GOT3 (cell line): ENCODE measurements at regions not wholly inside any gene's neighbourhood (a gene's known extent, or its start where the extent isn't known, plus 50 kb on each side); places are given as distances from the start of the nearest gene placed in this dataset.

Experiments
- DNase-seq: peaks from one replicate; lab custom pipeline; 2025; ENCODE audit warnings: mixed read lengths; lab: John Stamatoyannopoulos, UW

DNA sequence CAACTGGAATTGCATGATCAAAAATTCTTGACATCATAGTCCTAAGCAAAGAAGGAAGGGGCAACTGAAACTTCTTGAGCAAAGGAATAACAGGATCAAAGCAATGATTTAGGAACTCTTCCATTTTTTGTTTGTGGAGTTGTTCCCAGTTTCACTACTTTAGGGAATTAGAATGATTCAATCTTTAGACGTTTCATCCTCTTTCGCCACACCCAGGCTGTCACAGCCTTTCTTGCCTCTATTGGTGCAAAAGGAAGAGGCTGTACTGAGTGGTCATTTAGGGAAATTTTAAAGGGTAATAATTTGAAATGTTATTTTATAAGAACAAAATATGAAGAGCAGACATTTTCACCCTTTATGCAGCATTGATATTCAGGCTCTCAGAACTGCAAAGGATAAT is 1026.0 kb upstream of the ARRDC3 start:
- DNase-seq, result no peak

DNA sequence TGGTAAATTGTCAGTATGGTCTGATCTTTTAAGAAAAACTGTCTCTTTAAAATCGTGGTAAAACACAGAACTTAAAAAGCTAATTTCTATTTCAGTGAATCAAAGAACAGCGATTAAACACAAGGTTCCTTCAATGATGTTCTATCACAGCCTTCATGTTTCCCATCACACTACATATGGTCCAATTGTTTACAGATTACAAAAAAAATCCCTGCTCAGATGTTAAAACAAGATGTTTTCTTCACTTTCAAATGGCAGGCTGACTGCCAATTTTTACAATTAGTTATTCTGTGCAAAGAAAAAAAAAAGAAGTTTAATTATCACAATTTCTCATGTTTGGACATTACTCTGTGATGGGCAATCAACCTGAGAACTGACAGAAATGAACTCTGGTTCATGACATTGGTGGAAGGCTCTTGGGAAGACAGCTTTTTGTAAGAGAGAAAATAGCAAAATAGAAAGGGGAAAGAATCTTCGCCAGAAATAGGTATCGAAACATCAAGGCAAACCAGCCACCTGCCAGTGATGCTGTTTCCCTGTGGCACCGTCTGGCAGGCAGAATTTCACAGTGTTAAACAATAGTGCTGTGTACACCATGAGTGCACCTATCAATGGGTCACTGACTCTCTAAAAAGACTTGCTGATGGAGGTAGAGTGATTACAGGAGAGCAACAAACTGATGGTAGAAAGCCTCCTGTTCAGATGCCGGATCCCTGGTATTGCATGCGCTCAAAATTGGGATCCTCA is 1020.0 kb upstream of the ARRDC3 start:
- no peak for DNase-seq

DNA sequence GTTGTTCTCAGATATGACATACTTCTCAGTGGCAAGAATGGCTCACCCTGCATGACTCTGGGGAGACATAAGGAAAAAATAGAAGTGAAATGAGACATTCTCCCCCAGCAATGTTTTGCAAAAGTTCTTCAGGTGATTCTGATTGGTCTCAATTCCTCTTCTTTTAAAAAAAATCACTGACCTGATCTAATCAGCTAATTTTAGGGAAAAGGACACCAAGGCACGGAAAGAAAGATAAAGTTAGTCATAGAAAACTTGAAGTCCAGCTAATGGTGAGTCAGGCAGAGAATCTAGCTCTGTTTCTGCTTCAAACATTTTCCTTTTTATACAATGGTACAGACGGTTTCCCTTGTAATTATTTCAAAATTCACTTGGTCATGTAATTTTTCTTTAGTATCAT is 1018.9 kb upstream of the ARRDC3 start:
- DNase-seq, result no peak

DNA sequence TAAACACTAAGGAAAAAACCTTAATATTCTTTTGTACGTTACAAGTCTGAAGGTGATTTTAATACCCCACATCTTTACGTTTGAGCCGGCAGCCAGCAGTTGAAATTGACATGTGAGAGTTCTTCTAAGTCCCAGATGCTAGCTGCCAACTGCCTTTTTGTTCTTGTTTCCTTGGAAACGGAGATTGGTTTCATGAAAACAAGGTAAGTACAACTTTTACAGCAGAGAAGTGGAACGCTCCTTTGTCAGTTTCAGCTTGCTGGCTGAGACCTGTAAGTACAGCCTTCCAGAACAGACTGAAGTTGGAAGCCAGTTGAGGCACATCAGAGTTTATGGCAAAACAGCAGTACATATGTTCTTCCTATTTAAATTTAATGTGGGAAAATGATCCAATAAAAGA is 1018.4 kb upstream of the ARRDC3 start:
- no peak for DNase-seq

DNA sequence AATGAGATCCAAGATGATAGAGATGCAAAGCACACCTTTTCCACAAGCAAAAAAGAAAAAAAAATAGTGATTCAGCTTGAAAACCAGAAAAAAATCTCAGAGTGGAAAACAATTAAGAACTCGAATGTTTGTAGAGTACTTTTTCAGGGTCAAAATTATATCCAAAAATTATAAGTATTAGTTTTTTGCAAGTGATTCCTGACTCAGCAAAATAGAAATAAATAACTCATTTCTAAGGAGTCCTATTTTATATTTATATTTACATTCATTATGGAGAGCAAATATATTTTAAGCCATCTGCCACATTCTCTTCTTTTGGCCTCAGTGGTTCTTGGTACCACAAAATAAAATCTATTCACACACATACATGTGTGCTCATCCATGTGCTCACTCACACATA is 1011.8 kb upstream of the ARRDC3 start:
- DNase-seq, result no peak

DNA sequence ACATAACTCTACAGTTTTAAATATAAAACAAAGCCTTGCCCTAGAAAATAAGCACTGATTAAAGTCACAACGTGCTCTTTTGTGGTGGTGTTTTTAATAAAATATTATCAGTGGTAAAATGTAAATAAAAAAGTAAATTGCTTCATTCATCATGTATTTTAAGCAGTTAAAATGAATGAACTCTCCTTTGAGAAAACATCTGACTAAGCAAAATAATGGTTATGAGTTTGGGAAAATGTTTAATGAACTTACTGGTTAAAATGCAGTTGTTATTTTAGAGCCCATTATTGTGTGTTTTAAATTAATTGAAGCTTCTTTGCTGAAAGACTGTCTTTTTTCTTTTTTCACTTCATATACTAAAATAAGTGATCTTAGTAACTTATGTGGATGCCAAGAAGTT is 1007.5 kb upstream of the ARRDC3 start:
- DNase-seq, result no peak

DNA sequence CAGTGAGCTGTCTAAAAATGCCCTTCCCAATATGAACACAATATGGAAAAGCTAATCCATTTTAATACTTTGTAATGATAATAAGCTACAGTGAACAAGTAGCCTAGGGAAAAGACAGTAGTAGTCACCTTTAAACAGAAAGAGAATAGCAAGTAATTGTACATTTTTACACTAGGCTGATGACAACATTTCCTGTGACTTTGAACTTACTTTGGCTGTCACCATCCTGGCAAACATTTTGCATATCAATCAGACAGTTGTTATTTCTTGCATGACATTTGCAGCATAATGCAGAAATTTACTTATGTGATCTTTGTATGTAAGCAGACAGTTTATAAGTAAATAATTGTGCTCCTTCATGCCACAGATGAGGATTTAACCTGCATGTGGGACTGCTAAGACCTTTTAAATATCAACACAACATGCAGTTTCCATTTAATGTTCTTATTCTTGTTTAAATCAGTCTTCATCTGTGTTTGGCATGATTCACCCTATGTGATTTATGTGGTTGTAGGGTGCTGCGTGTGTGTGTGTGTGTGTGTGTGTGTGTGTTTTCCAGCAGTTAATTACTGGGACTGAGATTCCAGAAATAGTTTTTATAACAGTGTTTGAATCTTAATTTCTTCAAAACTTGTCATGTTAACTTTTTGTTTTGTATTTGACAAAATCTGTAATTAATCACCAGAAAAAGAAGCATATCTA is 997.1 kb upstream of the ARRDC3 start:
- DNase-seq, result no peak

DNA sequence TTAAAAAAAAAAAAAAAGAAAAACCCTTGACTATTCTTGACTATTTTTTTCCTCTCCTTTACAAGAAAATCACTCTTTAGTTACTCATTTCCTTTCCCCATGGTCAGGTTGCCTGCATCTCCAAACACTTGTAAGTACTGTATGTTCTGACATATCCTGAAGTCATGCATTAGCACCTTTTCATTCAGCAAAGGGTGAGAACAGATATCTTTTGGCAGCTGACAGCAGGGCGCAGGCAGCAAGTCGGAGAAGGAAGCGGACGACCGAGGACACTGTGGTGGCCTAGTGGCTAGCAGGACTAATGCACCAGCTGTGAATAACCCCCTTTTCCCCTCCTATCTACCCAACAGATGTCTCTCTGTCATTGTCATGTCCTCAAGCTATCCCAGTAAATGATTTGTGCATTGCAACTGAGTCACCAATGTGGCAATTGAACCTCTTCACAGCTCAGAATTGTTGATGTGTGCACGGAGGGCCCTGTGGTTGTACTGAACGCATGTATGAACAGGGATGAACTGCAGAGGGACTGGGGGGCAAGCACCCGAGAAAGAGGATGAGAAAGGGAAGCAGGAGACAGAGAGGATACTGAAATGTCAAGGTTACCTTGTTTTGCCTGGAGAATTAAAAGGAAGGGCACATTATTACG is 996.0 kb upstream of the ARRDC3 start:
- DNase-seq, result no peak

DNA sequence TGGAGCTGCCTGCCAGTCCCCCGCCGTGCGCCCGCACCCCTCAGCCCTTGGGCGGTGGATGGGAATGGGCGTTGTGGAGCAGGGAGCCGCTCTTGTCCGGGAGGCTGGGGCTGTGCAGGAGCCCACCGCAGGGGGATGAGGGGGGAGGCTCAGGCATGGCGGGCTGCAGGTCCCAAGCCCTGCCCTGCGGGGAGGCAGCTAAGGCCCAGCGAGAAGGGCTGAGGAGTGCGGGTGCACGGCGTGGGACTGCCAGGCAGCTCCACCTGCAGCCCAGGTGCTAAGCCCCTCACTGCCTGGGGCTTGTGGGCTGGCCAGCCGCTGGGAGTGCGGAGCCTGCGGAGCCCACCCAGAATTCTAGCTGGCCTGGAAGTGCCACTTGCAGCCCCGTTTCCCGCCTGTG is 991.7 kb upstream of the ARRDC3 start:
- DNase-seq, result no peak

DNA sequence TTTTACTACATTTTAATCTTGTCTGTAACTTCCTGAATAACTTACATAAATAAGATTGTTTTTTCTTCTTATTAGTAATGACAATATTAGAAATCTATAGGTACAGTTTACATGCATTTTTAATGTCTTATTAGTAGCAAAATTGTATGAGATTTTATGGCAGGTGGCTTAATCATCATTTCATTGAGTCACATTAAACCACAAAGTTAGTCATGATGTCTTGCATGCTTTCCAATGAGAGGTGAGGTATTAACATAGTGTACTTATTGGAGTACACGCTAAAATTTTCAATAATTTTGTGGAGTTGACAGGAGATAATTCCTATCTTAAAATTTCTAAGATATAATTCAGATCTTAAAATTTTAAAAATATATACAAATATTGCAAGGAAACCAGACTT is 989.6 kb upstream of the ARRDC3 start:
- no peak for DNase-seq

DNA sequence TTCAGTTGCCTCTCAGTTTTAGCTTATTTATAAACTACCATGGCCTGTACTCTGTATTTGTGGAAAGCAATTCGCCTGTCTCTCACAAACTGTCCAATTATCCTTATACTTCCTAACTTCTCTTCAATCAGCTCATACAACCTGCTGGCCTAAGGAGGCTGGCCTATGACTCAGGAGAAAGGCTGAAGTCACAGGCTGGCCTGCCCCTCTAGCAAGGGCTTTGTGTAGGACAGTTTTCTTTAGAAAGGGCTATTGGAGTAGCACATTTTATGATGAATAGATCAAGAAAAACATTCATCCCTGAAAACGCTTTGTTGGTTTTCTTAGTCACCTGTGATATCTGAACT is 988.7 kb upstream of the ARRDC3 start:
- no peak for DNase-seq

DNA sequence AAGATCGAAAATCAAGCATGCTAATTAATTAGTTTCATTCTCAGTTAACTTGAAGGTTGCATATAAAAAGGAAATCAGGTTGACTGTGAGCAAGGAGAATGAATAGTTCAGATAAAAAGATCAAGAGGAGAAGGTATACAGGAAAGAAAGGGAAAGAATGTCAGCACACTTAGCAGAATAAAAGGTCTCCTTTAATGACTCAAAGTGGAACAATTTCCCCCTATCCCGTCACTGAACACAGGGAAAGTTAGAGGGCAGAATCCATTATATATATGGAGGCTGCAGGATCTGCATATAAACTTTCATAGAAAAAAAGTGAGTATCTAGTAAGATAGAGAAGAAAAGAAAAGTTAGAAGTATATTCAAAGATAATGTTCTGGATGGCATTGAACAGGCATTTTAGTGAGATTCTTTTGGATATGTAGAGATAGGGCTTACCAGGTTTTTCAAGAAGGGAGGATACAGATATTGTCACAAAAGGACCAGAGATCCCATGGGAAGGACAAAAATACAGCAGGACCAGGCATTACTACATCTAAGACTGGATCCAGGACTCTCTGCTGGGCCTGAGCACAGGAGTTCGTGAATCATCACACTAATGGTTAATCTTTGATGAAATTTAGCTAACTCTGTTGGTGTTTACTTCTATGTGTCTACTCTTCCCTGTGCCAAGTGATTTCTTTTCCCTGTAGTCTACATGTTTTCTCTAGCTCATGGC is 988.2 kb upstream of the ARRDC3 start:
- no peak for DNase-seq

DNA sequence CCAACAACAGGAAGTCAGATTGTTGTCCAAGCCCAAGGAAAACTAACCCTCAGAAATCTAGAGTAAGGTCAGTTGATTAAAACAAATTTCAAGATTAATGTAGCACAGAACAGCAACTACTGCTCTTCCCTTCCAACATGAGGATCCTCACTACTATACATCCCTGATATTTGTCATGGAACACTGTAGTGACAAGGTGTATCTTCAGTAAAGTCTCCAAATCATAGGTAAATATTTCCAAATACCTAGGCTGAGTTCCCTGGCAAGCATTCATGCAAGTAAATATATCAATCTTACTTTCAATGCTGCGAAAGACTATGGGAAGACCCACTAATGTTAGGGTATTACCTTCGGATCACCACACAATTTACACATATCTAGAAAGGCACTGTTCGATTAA is 986.9 kb upstream of the ARRDC3 start:
- DNase-seq, result no peak

DNA sequence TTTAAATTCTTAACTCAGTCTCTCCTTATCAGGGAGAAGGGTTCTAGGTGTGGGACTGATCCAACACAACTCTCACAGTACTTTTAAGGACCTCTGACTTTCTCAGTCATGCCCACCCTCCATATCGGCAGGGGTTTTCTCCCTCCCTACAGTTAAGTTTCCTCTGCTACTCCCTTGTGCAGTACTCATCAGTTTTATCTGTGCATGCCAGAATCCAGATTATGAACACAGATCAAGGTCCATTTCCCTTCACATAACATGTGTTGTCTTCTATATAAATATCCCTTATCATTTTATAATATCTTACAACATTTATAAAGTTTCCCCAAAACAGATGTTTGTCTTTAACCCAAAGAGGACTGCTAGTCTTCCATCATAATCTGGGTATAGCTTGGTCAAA is 986.5 kb upstream of the ARRDC3 start:
- no peak for DNase-seq

DNA sequence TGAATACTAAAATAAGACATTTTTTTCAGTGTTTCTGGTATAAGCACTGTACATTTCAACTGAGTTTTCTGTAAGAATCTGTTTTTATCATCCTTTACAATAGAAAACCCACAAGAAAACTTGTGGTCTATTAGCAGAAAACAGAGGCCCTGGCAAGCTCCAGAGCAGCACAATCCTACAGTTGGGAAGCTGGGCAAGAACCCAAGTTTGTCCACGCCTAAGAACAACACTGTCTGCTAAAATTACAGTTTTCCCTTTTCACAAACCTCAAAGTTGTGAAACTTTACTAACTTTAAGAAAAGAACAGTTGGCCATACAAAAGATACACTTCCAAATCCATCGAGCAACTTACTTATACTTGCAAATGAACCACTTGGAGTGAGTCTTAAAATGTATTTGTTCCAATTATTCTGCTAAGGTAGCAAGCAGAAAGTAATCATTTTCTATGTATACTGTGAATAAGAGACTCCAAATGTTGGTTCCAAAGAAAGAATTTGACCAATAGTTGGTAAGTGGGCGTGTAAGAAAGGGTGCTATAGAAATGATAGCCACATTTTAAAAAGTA is 982.0 kb upstream of the ARRDC3 start:
- DNase-seq, result no peak

DNA sequence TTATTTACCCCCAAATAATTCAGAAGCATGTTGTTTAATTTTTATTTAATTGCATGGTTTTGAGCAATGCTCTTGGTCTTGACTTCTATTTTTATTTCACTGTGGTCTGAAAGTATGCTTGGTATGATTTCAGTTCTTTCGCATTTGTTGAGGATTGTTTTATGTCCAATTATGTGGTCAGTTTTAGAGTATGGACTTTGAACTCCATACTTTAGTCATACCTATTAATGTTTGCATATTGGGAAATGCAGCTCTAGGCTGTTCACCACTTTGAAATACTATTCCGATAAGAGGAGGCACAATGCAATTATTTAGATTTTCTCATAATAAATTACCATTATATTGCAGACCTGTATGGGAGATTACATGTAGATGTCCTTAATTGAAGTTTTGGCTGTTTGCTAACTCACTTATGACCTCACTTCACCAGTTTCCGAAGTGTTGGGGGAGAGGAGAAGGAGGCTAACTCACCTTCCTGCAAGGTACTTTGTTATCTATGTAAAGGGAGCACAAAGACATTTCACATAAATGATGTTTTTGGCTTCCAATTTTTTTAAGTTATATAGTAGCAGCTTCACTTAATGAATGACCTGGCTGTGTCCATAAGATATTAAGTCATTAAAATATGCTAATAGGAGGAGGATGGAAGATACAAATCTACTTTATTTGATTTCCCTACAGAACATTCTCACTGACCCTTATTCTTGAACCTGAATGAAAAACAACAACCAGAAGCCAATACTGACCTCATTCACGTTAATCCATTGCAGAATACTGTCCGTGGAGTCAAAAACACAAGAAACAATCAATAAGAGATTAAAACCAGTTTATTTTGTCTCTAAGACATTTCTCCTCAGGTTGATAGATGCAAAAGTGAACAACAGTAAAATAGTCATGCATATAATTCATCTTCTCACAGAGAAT is 970.3 kb upstream of the ARRDC3 start:
- no peak for DNase-seq

DNA sequence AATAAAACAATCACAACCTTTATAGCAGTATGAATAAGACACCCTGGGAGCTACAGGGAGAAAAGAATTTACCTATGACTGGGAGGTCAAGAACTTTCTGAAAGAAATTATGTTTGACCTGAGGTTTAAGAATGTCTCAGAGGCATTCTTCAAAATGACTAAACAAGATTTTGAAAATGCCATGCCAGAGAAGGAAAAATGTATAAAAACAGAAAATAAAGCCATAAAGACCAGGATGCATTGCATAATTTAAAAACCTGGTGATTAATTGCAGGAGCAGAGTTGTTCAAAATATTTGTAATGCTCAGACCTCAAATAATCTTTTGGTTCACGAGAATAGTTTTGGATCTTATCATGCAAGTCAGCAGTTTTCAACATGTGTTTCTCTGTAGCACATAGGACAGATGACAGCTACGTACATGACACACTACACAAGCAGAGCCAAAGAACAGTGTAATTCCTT is 954.7 kb upstream of the ARRDC3 start:
- DNase-seq, result no peak

DNA sequence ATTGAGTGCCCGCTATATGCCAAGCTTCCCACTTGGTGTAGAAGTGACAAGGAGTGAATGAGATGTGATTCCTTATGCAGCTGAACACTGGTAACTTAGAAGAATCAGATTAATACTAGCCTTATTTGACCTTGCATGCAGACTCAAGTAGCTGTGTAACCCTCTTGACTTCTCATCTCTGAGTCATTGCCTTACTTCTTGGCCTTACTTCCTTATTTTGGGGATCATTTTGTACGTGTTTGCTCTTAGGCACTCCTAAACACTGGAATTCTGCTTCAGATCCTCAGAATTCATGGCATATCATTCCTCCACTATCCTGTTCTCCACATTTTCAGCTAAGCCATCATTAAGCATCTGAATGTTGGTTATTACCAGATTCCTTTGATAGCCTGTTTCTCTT is 948.9 kb upstream of the ARRDC3 start:
- no peak for DNase-seq

DNA sequence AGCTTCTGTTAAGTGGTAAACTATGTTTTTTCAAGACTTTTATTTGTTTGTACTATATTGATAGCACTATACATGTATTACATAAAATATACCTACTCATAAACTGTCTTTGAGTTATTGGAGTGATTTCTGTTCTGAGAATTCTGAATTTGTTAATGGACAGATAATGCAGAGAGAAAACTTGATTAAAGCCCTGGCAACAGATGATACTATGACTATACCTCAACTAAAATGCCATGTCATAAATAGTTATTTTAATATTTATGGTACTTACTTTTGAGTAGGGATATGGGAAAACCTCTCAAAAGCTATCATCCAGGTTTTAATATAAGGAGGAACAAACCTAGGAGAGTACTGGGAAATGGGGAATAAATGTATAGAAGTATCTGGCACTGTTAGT is 947.2 kb upstream of the ARRDC3 start:
- no peak for DNase-seq

DNA sequence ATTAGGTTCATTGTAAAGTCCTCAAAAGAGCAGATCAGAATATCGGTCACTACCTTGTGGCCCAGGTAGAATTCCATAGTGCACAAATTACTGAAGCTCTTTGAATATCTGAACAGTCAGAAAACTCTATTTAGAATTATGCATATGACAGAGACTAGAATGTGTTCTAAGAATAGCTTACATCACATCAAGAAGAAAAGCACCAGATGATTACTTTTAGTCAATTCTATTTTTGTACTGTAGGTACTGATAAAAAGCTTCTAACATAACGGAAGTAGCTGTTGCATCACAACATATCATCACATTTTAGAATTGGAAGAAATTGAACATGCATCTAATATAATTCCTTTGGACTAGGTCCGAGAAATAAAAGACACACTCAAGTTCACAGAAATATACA is 946.6 kb upstream of the ARRDC3 start:
- no peak for DNase-seq

DNA sequence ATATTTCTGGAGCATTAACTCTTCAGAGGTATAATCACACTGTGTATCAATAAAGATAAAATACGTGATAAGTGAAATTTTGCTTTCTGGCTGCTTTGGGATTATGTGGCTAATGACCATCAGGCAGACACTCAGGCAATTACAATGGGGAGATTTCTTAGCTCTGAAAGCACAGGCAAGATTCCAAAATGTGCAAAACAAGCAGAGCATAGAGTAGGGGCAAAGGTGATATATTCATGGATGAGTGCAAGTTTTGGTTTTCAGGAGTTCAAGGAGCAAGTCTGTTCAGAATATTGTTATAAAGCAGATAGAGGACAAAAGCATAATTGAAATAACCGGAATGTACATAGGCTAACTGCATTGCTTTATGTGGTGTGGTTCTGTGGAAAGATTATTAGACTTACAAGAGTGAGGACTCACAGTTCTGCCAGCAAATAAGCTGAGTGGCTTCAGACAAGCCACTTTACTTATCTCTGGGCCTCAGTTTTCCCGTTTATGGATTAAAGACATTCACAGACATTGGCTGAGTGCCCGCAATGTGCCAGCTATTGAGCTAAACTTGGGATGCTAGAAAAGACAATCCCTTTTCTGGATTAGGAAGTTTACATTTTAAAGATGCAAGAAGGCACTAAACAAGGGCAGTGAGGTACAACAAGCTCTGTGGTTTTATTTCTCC is 945.6 kb upstream of the ARRDC3 start:
- DNase-seq, result no peak
